DMS53 (cell line): ENCODE measurements at regions not wholly inside any gene's neighbourhood (a gene's known extent, or its start where the extent isn't known, plus 50 kb on each side); places are given as distances from the start of the nearest gene placed in this dataset.
"Not testable (repeated sequence)": the region's sequence is repeated elsewhere in the genome, so short reads cannot be mapped to it uniquely, and the experiment has no call there.

ENCODE experiments used
- DNase-seq: peaks from one replicate; lab custom pipeline; 2025; lab: John Stamatoyannopoulos, UW

GRCh38 chr14:103186909-103187586 lies 63.8 kb downstream of the TNFAIP2 start:
- no peak for DNase-seq

- DNase-seq: no peak
Observed at GRCh38 chr14:103187911-103188310, 64.7 kb downstream of the TNFAIP2 start.

DNA sequence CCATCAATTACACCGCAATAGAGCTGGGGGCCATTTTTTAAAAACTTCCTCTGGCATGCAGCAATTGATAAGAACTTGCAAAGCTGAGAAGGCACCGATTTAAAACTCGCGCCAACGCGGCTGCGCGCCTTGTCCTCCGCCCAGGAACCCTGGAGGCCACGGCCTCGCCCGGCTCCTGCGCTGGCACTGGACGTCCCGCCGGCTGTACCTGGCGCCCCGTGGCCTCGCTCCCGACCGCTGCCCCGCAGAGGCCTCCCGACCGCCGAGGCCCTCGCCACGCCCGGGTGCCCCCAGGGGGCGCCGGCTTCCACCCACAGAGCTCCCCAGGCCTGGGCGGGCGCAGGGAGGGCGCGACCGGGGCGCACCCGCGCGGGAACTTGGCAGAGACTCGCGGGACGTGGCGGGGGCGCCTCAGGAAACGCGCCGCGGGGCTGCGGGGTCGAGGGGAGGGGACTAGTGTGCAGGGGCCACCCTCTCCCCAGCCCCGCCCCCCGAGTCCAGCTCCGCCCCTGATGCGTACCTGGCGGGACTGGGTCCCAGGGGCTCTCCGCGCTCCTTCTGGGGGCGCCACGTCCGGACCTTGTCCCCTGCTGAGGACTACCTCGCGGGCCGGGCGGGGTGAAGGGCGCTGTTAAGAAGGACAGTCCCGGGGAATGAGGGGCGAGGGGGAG lies 65.7 kb downstream of the TNFAIP2 start:
- no peak for DNase-seq

DNA sequence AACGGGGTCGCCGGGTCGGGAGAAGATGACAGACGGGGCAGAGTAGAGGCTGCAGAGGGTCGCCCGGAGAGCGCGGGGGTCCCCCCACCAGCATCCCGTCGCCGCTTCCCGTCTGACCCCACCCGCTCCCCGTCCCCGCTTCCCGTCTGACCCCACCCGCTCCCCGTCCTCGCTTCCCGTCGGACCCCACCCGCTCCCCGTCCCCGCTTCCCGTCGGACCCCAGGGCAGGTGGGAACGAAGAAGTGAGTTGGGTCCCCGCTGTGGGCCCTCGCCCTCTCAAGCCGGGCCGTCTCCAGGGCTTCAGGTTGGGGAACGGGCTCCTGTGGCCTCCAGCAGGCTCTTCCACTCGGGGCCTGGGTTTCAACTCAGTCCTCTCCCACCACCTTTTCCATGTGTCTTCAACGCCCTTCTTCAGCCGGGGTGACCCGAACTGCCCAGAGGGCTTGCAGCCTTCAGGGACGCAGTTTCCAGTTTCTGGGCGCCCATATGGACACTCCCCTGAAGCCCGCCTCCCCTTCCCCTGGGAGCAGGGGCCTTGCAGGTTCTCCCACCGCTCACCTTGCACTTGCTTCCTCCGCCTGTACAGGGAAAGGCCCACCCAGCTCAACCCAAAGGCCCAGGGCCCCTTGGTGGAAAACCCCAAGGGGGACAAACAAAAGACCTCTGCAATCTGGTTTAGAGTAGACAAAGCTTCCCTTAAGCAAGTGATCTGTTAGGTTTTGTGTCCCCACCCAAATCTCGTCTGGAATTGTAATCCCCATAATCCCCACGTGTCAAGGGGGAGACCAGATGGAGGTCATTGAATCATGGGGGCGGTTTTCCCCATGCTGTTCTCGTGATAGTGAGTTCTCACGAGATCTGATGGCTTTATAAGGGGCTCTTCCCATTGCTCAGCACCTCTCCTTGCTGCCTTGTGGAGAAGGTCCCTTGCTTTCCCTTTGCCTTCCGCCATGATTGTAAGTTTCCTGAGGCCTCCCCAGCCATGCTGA lies 66.5 kb downstream of the TNFAIP2 start:
- no peak for DNase-seq

- no peak for DNase-seq
Observed at GRCh38 chr14:103190741-103191140, 67.5 kb downstream of the TNFAIP2 start.

DNA sequence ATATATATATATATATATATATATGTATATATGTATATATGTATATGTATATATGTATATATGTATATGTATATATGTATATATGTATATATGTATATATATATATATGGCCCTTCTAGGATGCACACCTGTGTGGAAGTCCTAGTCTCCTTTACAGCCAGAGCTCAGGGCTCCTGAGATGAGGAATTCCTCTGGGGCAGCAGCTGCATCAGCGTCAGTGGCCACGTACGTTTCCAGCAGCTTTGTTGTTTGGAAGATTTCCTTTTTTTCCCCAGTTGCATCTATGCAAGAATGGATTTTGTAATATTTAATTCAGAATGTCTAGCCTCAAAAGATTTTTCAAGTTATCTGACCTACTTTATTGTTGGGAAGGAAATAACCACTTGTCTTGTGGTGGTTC lies 68.6 kb downstream of the TNFAIP2 start:
- no peak for DNase-seq

GRCh38 chr14:103192246-103192840 lies 69.1 kb downstream of the TNFAIP2 start:
- no peak for DNase-seq

GRCh38 chr14:103192861-103193260 lies 69.6 kb downstream of the TNFAIP2 start:
- DNase-seq: not testable (repeated sequence)

- DNase-seq: not testable (repeated sequence)
Observed at GRCh38 chr14:103193491-103193890, 70.2 kb downstream of the TNFAIP2 start.

DNA sequence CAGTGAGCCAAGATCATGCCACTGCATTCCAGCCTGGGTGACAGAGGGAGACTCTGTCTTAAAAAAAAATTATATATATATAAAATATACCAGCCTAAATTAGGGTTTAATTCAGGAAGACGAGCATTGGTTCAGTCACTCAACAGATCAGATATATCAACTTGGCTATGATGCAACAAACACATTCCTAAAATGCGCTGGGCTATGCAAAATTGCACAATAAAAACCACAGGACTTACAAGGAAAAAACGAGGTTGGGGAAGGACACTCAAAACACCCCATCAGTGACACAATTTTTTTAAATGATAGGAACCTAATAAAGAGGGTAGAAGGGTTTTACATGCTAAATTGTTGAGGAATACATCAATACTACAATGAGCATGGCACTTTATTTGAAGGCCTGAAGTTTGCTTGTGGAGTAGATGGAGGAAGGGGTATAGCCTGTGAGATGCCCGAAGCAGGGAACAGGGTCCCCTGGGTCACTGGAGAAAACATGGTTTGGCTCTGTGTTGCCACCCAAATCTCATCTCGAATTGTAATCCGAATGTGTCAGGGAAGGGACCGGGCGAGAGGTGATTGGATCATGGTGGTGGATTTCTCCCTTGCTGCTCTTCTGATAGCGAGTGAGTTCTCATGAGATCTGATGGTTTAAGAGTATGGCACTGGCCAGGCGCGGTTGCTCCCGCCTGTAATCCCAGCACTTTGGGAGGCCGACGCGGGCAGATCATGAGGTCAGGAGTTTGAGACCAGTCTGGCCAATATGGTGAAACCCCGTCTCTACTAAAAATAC lies 71.2 kb downstream of the TNFAIP2 start:
- DNase-seq: no peak

DNA sequence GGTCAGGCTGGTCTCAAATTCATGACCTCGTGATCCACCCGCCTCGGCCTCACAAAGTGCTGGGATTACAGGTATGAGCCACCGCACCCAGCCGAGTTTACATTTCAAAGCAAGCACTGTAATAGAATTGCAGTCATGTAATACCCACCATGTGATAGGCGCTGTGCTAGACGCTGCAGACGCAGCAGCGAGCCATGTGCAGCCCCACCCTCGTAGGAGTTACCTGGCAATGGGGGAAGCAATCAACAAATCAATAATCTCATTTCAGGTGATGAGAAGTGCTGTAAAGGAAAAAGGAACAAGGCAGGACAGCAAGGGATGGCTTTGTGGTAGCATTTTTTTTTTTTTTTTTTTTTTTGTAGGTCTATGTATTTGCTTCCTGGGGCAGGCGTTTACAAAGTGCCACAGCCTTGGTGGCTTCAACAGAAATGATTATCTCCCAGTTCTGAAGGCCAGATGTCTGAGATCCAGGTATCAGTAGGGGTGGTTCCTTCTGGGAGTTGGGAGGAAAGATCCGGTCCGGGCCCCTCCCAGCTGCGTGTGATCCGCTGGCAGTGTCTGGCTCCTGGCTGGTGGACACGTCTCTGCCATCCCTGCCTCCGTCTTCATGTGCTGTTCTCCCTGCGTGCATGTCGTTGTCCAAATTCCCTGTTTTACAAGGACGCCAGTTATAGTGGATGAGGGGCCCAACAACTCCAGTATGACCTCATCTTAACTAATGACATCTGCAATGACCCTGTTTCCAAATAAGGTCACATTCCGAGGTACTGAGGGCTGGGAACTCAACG lies 72.8 kb downstream of the TNFAIP2 start:
- DNase-seq: no peak

GRCh38 chr14:103196716-103197115 lies 73.5 kb downstream of the TNFAIP2 start:
- DNase-seq: no peak

GRCh38 chr14:103198131-103199105 lies 75.2 kb downstream of the TNFAIP2 start:
- DNase-seq: no peak

- no peak for DNase-seq
Observed at GRCh38 chr14:103199124-103199523, 75.9 kb downstream of the TNFAIP2 start.

GRCh38 chr14:103201801-103202200 lies 78.5 kb downstream of the TNFAIP2 start:
- DNase-seq: no peak

DNA sequence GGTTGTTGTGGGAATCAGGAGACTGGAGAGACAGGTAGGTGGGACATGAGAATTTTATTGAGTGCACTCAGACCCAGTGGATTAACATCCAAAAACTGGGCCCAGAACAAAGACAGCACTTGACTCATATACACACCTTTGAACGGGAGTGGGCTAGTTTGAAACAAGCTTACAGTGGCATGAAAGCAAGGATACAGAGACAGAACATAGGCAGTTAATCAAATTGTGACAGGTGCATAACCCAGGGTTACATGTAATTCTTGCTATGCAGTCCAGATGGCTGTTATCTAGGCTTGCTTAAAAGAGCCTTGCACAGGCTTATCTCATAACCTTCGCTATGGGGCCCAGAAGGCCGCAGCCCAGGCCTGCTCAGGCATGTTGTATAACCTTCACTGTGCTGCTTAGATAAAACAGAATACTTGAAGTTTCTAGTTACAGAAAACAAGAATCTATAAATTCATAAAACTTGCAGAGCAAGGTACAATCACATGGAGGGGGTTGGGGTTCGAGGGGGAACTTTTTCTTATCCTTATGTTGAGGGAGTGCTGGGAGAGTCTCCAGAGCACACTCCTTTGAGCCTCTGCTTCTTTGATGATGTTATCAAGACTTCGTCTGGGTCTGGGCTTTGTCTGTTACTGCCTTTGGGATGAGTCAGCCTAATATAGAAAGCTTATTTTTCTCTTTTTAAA lies 81.7 kb downstream of the TNFAIP2 start:
- peak; percentile 4 for DNase-seq

DNA sequence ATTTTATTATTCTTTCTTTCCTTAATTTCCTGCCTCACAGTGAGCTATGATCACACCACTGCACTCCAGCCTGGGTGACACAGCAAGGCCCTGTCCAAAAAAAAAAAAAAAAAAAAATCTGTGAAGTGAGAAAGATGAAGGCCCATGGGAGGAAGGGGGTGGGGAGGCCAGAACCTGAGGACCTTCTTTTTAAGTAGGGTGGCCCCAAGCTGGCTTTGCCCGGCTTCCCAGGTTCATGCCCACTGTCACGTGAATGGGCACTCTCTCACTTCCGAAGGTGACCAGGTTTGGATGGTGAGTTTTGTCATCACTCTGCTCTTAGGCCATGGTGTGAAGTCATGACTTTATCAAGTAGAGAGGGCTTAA lies 82.3 kb downstream of the TNFAIP2 start:
- no peak for DNase-seq

- DNase-seq: no peak
Observed at GRCh38 chr14:103206023-103206481, 82.8 kb downstream of the TNFAIP2 start.
